ENCODE measurements at regions not wholly inside any gene's neighbourhood (a gene's known extent, or its start where the extent isn't known, plus 50 kb on each side); places are given as distances from the start of the nearest gene placed in this dataset.

- intact Hi-C loops (cut with micrococcal nuclease): no loop called here
- no peak for DNase-seq (ENCODE audit: low read depth, low spot score)
- ChIA-PET RAD21 (ENCODE audit: low non-redundant PET in 1 of 2, low total read pairs in 2 of 2, uncharacterized antibody in 2 of 2, unreplicated experiment in 2 of 2) (no interaction called here), CTCF (interaction anchor here (0.7 kb wide), 1 partner anchor 20 kb away, joined by 4 read pairs; no protein-coding TSS in a partner anchor), POLR2A (no interaction called here)
- Histone ChIP-seq H4K20me1 (ENCODE audit: insufficient read depth) (no peaks in the 10 kb centered on the region), H3K36me3 (ENCODE audit: control insufficient read depth in 1 of 2, insufficient read depth in 2 of 2, low read length in 2 of 2) (no peaks in the 10 kb centered on the region), H2AFZ (ENCODE audit: low read depth, low read length, poor library complexity, severe bottlenecking) (no peak overlapping the region), H3K9me3 (ENCODE audit: control insufficient read depth in 1 of 2, insufficient read depth in 1 of 2, low read depth in 1 of 2, low read length in 2 of 2) (no peaks in the 10 kb centered on the region), H3K27ac (ENCODE audit: low read depth, low read length) (no peak overlapping the region), H3K27me3 (ENCODE audit: insufficient read depth, low read length) (peaks cover 34% of the 10 kb centered on the region), H3K4me2 (ENCODE audit: low read length) (no peak overlapping the region), H3K4me3 (replicated peaks in 1 of 2; ENCODE audit: low read depth in 1 of 2, low read length in 2 of 2) (no peak overlapping the region), H3K9me2 (ENCODE audit: insufficient read depth) (no peaks in the 10 kb centered on the region), H3K9ac (ENCODE audit: low read length) (no peak overlapping the region), H3K79me2 (ENCODE audit: insufficient read depth, low read length) (no peaks in the 10 kb centered on the region), H3K4me1 (ENCODE audit: control insufficient read depth in 1 of 2, insufficient read depth in 2 of 2, low read length in 2 of 2) (no peaks in the 10 kb centered on the region)
- ATAC-seq: no peak
- TF ChIP-seq EGR1 (IDR thresholded peaks at IDR 0.05; ENCODE audit: low read depth): no peak
- TF ChIP-seq REST (IDR thresholded peaks at IDR 0.05; ENCODE audit: low read depth): no peak
- TF ChIP-seq JUND (IDR thresholded peaks at IDR 0.05): no peak
- TF ChIP-seq, protein P1, sequence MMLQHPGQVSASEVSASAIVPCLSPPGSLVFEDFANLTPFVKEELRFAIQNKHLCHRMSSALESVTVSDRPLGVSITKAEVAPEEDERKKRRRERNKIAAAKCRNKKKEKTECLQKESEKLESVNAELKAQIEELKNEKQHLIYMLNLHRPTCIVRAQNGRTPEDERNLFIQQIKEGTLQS (IDR thresholded peaks at IDR 0.05): no peak
- TF ChIP-seq SIN3A (IDR thresholded peaks at IDR 0.05; ENCODE audit: low read depth): no peak
- no peak for TF ChIP-seq ZNF274 (IDR thresholded peaks at IDR 0.05; ENCODE audit: low read depth, low read length)
- TF ChIP-seq, protein P2, sequence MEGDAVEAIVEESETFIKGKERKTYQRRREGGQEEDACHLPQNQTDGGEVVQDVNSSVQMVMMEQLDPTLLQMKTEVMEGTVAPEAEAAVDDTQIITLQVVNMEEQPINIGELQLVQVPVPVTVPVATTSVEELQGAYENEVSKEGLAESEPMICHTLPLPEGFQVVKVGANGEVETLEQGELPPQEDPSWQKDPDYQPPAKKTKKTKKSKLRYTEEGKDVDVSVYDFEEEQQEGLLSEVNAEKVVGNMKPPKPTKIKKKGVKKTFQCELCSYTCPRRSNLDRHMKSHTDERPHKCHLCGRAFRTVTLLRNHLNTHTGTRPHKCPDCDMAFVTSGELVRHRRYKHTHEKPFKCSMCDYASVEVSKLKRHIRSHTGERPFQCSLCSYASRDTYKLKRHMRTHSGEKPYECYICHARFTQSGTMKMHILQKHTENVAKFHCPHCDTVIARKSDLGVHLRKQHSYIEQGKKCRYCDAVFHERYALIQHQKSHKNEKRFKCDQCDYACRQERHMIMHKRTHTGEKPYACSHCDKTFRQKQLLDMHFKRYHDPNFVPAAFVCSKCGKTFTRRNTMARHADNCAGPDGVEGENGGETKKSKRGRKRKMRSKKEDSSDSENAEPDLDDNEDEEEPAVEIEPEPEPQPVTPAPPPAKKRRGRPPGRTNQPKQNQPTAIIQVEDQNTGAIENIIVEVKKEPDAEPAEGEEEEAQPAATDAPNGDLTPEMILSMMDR (IDR thresholded peaks at IDR 0.05 in 2 of 3, conservative IDR thresholded peaks at IDR 0.05 in 1 of 3; ENCODE audit: borderline replicate concordance in 1 of 3, insufficient read depth in 1 of 3, low read depth in 2 of 3, low read length in 2 of 3): no peak
- TF ChIP-seq ZFX (IDR thresholded peaks at IDR 0.05): no peak
- no peak for TF ChIP-seq CBX3 (IDR thresholded peaks at IDR 0.05; ENCODE audit: low read depth)
- no peak for TF ChIP-seq MAX (IDR thresholded peaks at IDR 0.05)
- TF ChIP-seq POLR2A (IDR thresholded peaks at IDR 0.05; ENCODE audit: borderline replicate concordance, extremely low read depth, insufficient read depth, insufficient read length): no peak
- TF ChIP-seq ZBTB33 (IDR thresholded peaks at IDR 0.05; ENCODE audit: extremely low read depth, insufficient replicate concordance, low read length): no peak
- TF ChIP-seq EZH2 (IDR thresholded peaks at IDR 0.05): no peak
- TF ChIP-seq RAD21 (IDR thresholded peaks at IDR 0.05; ENCODE audit: low read depth): no peak
- BruUV-seq (replicated peaks): no TSS peak
Measured at GRCh38 chr13:77458736-77459135, 76.8 kb upstream of the SCEL start.
